Glutamatergic neuron (in vitro differentiated cells): ENCODE measurements at regions not wholly inside any gene's neighbourhood (a gene's known extent, or its start where the extent isn't known, plus 50 kb on each side); places are given as distances from the start of the nearest gene placed in this dataset.
"Not testable (repeated sequence)": the region's sequence is repeated elsewhere in the genome, so short reads cannot be mapped to it uniquely, and the experiment has no call there.

Experiments used
- DNase-seq: peaks from one replicate; pipeline ENCODE4 v3.0.0; 2022
- H3K27ac Mint-ChIP-seq: one replicate; pipeline ENCODE4 v1.8.0; 2020; ENCODE audit warnings: mild to moderate bottlenecking, mixed read lengths, inconsistent platforms; ENCODE audit not compliant: unreplicated experiment
- H3K27me3 Mint-ChIP-seq: one replicate; pipeline ENCODE4 v1.8.0; 2020; ENCODE audit warnings: mild to moderate bottlenecking, moderate library complexity, mixed read lengths, inconsistent platforms; ENCODE audit not compliant: unreplicated experiment
- H3K36me3 Mint-ChIP-seq: one replicate; pipeline ENCODE4 v1.8.0; 2020; ENCODE audit warnings: mild to moderate bottlenecking, mixed read lengths, inconsistent platforms; ENCODE audit not compliant: unreplicated experiment
- H3K4me1 Mint-ChIP-seq: one replicate; pipeline ENCODE4 v1.8.0; 2020; ENCODE audit warnings: mild to moderate bottlenecking, low read depth, mixed read lengths, inconsistent platforms; ENCODE audit not compliant: unreplicated experiment
- H3K4me3 Mint-ChIP-seq: one replicate; pipeline ENCODE4 v1.8.0; 2020; ENCODE audit warnings: mild to moderate bottlenecking, mixed read lengths, inconsistent platforms; ENCODE audit not compliant: unreplicated experiment
- H3K9me3 Mint-ChIP-seq: one replicate; pipeline ENCODE4 v1.8.0; 2020; ENCODE audit warnings: mild to moderate bottlenecking, moderate library complexity, mixed read lengths, inconsistent platforms; ENCODE audit not compliant: unreplicated experiment
- CTCF ChIP-seq: fragments of 200-600 bp; sonication (generic); IDR thresholded peaks from one replicate; pipeline ENCODE4 v1.5.0; 2021; ENCODE audit not compliant: partially characterized antibody, unreplicated experiment

- H3K36me3 Mint-ChIP-seq, result no peaks in the 10 kb centered on the region
- peaks cover 33% of the 10 kb centered on the region for H3K4me1 Mint-ChIP-seq
- no peak overlapping the region for H3K4me3 Mint-ChIP-seq
- DNase-seq, result no peak
- H3K27me3 Mint-ChIP-seq, result no peaks in the 10 kb centered on the region
- no peak for TF ChIP-seq CTCF
- peaks cover 1% of the 10 kb centered on the region for H3K9me3 Mint-ChIP-seq
- no peak overlapping the region for H3K27ac Mint-ChIP-seq
These were observed 183.3 kb upstream of the ELAVL2 start for GRCh38 chr9:24009322-24009721.

- no peak overlapping the region for H3K4me3 Mint-ChIP-seq
- no peaks in the 10 kb centered on the region for H3K36me3 Mint-ChIP-seq
- H3K27ac Mint-ChIP-seq, result no peak overlapping the region
- no peak for DNase-seq
- H3K27me3 Mint-ChIP-seq, result no peaks in the 10 kb centered on the region
- H3K4me1 Mint-ChIP-seq, result peaks cover 27% of the 10 kb centered on the region
- H3K9me3 Mint-ChIP-seq, result peaks cover 1% of the 10 kb centered on the region
- no peak for TF ChIP-seq CTCF
These were observed 181.1 kb upstream of the ELAVL2 start for GRCh38 chr9:24007185-24007584.

- not testable (repeated sequence) for H3K27me3 Mint-ChIP-seq, H3K9me3 Mint-ChIP-seq, DNase-seq, H3K4me1 Mint-ChIP-seq, H3K4me3 Mint-ChIP-seq, H3K36me3 Mint-ChIP-seq, H3K27ac Mint-ChIP-seq
These were observed 165.8 kb upstream of the ELAVL2 start for GRCh38 chr9:23991874-23992273.

GRCh38 chr9:23979491-23979890 is 153.5 kb upstream of the ELAVL2 start:
- no peak overlapping the region for H3K27ac Mint-ChIP-seq
- H3K36me3 Mint-ChIP-seq, result peaks cover 6% of the 10 kb centered on the region
- DNase-seq, result no peak
- peaks cover under 1% of the 10 kb centered on the region for H3K9me3 Mint-ChIP-seq
- H3K4me1 Mint-ChIP-seq, result no peaks in the 10 kb centered on the region
- H3K27me3 Mint-ChIP-seq, result no peaks in the 10 kb centered on the region
- no peak for TF ChIP-seq CTCF
- no peak overlapping the region for H3K4me3 Mint-ChIP-seq

GRCh38 chr9:23962101-23962500 is 136.1 kb upstream of the ELAVL2 start:
- no peak for TF ChIP-seq CTCF
- no peaks in the 10 kb centered on the region for H3K27me3 Mint-ChIP-seq
- peaks cover 5% of the 10 kb centered on the region for H3K9me3 Mint-ChIP-seq
- H3K4me3 Mint-ChIP-seq, result no peak overlapping the region
- peaks cover 33% of the 10 kb centered on the region for H3K36me3 Mint-ChIP-seq
- no peak overlapping the region for H3K27ac Mint-ChIP-seq
- no peaks in the 10 kb centered on the region for H3K4me1 Mint-ChIP-seq
- DNase-seq, result no peak

GRCh38 chr9:23945897-23946296 is 119.9 kb upstream of the ELAVL2 start:
- TF ChIP-seq CTCF, result no peak
- H3K36me3 Mint-ChIP-seq, result peaks cover 21% of the 10 kb centered on the region
- no peak overlapping the region for H3K4me3 Mint-ChIP-seq
- no peak overlapping the region for H3K27ac Mint-ChIP-seq
- no peaks in the 10 kb centered on the region for H3K27me3 Mint-ChIP-seq
- H3K9me3 Mint-ChIP-seq, result peaks cover 10% of the 10 kb centered on the region
- no peaks in the 10 kb centered on the region for H3K4me1 Mint-ChIP-seq
- DNase-seq, result no peak
